Testis (tissue), 2 donors: ENCODE measurements at regions not wholly inside any gene's neighbourhood (a gene's known extent, or its start where the extent isn't known, plus 50 kb on each side); places are given as distances from the start of the nearest gene placed in this dataset.

Experiments
- POLR2A ChIP-seq: fragments of 450-650 bp; IDR thresholded peaks from one replicate; pipeline ENCODE4 v1.6.1; 2017; ENCODE audit warnings: antibody characterized with exemption, mild to moderate bottlenecking, moderate library complexity
- TF ChIP-seq, protein P1 (sequence below), 3 experiments: fragments of 450-650 bp in 2 of 3; fragments of 200-600 bp in 1 of 3; sonication (generic) in 1 of 3; IDR thresholded peaks; one replicate each; pipeline ENCODE4 v1.5.1; 2016 to 2019; ENCODE audit warnings: antibody characterized with exemption in 3 of 3, mild to moderate bottlenecking in 2 of 3, moderate library complexity in 1 of 3

- TF ChIP-seq, protein P1, sequence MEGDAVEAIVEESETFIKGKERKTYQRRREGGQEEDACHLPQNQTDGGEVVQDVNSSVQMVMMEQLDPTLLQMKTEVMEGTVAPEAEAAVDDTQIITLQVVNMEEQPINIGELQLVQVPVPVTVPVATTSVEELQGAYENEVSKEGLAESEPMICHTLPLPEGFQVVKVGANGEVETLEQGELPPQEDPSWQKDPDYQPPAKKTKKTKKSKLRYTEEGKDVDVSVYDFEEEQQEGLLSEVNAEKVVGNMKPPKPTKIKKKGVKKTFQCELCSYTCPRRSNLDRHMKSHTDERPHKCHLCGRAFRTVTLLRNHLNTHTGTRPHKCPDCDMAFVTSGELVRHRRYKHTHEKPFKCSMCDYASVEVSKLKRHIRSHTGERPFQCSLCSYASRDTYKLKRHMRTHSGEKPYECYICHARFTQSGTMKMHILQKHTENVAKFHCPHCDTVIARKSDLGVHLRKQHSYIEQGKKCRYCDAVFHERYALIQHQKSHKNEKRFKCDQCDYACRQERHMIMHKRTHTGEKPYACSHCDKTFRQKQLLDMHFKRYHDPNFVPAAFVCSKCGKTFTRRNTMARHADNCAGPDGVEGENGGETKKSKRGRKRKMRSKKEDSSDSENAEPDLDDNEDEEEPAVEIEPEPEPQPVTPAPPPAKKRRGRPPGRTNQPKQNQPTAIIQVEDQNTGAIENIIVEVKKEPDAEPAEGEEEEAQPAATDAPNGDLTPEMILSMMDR (IDR thresholded peaks at IDR 0.05) = no peak
- no peak for TF ChIP-seq POLR2A
Observed at GRCh38 chr10:57017356-57018037, 656.4 kb upstream of the ZWINT start.
